Upper lobe of right lung (tissue), 1 donor: ENCODE measurements at regions not wholly inside any gene's neighbourhood (a gene's known extent, or its start where the extent isn't known, plus 50 kb on each side); places are given as distances from the start of the nearest gene placed in this dataset.

ENCODE experiments used
- ATAC-seq: fragments of 200-7000 bp; cut with Tn5 transposase; one replicate; pipeline ENCODE4 v1.9.1; 2020; ENCODE audit warnings: mild to moderate bottlenecking, moderate library complexity
- DNase-seq: peaks from one replicate; pipeline ENCODE4 v3.0.0-alpha.2; 2020
- H3K27ac ChIP-seq: fragments of 200-600 bp; one replicate; pipeline ENCODE4 v1.8.0; 2022
- H3K27me3 ChIP-seq: fragments of 200-600 bp; one replicate; pipeline ENCODE4 v1.8.0; 2022; ENCODE audit warnings: mild to moderate bottlenecking
- H3K36me3 ChIP-seq: fragments of 200-600 bp; one replicate; pipeline ENCODE4 v1.8.0; 2022
- H3K4me1 ChIP-seq: fragments of 200-600 bp; one replicate; pipeline ENCODE4 v1.8.0; 2022
- H3K4me3 ChIP-seq: fragments of 200-600 bp; one replicate; pipeline ENCODE4 v1.8.0; 2022; ENCODE audit warnings: mild to moderate bottlenecking
- H3K9me3 ChIP-seq: fragments of 200-600 bp; one replicate; pipeline ENCODE4 v1.8.0; 2022
- intact Hi-C: fragments of 100-400 bp; cut with DNase I; formaldehyde crosslinking; loops from one replicate; pipeline ENCODE4 v1.11.0; 2022
- TF ChIP-seq, protein P1 (sequence below): fragments of 200-600 bp; IDR thresholded peaks from one replicate; pipeline ENCODE4 v1.8.0; 2022; ENCODE audit warnings: antibody characterized with exemption
- donor health status: DM: no; HTN: yes; CAD: no; lungs with severe emphysema.

DNA sequence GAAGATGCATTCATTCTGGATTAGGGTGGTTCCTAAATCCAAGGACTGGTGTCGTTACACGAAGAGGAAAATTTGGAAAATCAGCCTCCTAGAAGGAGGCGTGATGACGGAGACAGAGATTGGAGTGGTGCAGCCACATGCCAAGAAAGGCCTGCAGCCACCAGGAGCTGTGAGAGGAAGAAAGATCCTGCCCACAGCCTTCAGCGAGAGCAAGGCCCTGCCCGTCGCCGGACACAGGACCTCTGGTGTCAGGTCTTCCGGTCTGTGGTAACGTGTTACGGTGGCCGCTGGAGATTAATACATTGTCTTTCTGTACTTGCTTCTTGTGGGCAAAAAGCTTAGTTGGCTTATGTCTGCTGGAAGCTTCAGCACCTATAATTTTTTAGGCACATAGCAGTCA, 1045.8 kb downstream of the BRD1 start:
- intact Hi-C loops: no loop called here
- DNase-seq: no peak

GRCh38 chr22:48781391-48781790, 1046.3 kb downstream of the BRD1 start:
- Histone ChIP-seq H3K27me3 (no peaks in the 10 kb centered on the region), H3K27ac (no peak overlapping the region), H3K9me3 (peaks cover 7% of the 10 kb centered on the region), H3K36me3 (no peaks in the 10 kb centered on the region), H3K4me1 (no peaks in the 10 kb centered on the region), H3K4me3 (no peak overlapping the region)
- TF ChIP-seq, protein P1, sequence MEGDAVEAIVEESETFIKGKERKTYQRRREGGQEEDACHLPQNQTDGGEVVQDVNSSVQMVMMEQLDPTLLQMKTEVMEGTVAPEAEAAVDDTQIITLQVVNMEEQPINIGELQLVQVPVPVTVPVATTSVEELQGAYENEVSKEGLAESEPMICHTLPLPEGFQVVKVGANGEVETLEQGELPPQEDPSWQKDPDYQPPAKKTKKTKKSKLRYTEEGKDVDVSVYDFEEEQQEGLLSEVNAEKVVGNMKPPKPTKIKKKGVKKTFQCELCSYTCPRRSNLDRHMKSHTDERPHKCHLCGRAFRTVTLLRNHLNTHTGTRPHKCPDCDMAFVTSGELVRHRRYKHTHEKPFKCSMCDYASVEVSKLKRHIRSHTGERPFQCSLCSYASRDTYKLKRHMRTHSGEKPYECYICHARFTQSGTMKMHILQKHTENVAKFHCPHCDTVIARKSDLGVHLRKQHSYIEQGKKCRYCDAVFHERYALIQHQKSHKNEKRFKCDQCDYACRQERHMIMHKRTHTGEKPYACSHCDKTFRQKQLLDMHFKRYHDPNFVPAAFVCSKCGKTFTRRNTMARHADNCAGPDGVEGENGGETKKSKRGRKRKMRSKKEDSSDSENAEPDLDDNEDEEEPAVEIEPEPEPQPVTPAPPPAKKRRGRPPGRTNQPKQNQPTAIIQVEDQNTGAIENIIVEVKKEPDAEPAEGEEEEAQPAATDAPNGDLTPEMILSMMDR: no peak
- DNase-seq (no peak), ATAC-seq (no peak)
- intact Hi-C loops: no loop called here

More for the DNA sequence above, 1045.8 kb downstream of the BRD1 start:
- ATAC-seq: no peak
- Histone ChIP-seq H3K9me3 (peaks cover 2% of the 10 kb centered on the region), H3K36me3 (no peaks in the 10 kb centered on the region), H3K4me3 (no peak overlapping the region), H3K27me3 (no peaks in the 10 kb centered on the region), H3K27ac (no peak overlapping the region), H3K4me1 (no peaks in the 10 kb centered on the region)
- TF ChIP-seq, protein P1: no peak

- no peaks in the 10 kb centered on the region for H3K27me3 ChIP-seq
- ATAC-seq (no peak), DNase-seq (no peak)
- H3K36me3 ChIP-seq: no peaks in the 10 kb centered on the region
- peaks cover 7% of the 10 kb centered on the region for H3K9me3 ChIP-seq
- intact Hi-C loops: no loop called here
- no peak overlapping the region for H3K27ac ChIP-seq
- TF ChIP-seq, protein P1: no peak
- no peaks in the 10 kb centered on the region for H3K4me1 ChIP-seq
- H3K4me3 ChIP-seq: no peak overlapping the region
Observed at GRCh38 chr22:48780597-48781277, 1046.9 kb downstream of the BRD1 start.

DNA sequence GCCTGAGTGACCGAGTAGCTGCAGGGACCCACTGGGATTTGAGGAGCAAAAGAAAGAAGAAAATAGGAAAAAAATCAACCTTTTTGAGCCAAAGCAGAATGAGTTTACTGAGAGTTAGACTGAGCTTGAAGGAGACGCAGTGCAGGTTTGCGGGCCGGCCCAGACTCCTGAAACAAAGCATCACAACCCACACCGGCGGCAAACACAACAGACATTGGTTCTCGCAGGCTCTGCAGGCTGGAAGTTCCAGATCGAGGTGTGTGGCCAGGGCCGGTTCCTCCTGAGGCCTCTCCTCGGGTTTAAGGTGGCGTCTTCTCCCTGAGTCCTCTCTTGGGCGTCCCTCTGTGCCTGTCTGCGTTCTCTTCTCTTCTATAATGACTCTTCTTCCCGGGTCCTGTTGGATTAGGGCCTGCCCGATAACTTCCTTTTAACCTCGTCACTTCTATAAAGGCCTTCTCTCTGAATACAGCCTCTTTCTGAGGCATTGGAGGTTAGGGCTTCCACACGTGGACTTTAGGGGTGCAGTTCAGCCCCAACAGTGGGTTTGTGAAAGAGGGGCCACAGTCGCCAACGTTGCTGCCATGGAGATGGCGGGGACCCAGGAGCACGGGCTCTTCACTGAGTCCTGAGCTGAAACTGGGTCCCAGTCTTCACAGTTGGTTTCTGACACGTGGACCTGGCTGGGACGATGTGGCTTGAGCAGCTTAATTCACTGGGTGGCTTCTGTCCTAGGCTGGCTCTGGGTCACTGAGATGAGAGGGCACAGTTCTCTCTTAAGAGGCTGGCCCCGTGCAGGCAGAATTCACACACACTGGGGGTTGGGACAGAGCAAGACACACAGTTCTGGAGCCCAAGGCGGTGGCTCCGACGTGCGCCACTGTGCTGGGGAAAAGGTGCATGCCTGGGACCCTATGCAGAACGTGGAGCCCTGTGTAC, 1047.7 kb downstream of the BRD1 start:
- no peak for ATAC-seq
- no peak overlapping the region for H3K27ac ChIP-seq
- H3K9me3 ChIP-seq: peaks cover 7% of the 10 kb centered on the region
- DNase-seq: no peak
- H3K36me3 ChIP-seq: no peaks in the 10 kb centered on the region
- H3K4me1 ChIP-seq: no peaks in the 10 kb centered on the region
- intact Hi-C loops: no loop called here
- TF ChIP-seq, protein P1: no peak
- no peaks in the 10 kb centered on the region for H3K27me3 ChIP-seq
- H3K4me3 ChIP-seq: no peak overlapping the region

DNA sequence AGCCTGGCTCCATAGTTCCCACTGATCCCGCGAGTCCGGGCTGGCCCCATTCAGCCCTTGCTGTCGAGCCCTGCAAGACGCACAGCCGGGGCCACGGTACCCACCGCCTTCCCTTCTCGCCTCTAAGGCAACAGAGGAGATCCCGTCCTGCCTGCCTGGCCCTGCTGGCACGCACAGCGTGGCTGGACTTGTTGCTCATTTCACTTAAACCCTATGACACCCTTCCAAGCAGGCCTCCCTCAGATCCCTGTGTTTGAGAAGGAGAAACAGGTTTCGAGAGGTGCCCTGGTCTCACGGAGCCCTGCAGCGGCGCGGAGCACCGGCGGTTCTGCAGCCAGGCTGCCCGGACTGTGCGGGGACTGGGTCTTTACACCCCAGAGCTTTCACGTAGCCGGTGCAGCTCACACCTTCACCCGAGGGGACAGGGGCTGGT, 1048.4 kb downstream of the BRD1 start:
- Histone ChIP-seq H3K36me3 (no peaks in the 10 kb centered on the region), H3K4me3 (no peak overlapping the region), H3K27ac (no peak overlapping the region), H3K4me1 (no peaks in the 10 kb centered on the region), H3K9me3 (peaks cover 7% of the 10 kb centered on the region), H3K27me3 (no peaks in the 10 kb centered on the region)
- ATAC-seq: no peak
- DNase-seq: no peak
- intact Hi-C loops: no loop called here
- TF ChIP-seq, protein P1: no peak
